ENCODE measurements at regions not wholly inside any gene's neighbourhood (a gene's known extent, or its start where the extent isn't known, plus 50 kb on each side); places are given as distances from the start of the nearest gene placed in this dataset.

DNA sequence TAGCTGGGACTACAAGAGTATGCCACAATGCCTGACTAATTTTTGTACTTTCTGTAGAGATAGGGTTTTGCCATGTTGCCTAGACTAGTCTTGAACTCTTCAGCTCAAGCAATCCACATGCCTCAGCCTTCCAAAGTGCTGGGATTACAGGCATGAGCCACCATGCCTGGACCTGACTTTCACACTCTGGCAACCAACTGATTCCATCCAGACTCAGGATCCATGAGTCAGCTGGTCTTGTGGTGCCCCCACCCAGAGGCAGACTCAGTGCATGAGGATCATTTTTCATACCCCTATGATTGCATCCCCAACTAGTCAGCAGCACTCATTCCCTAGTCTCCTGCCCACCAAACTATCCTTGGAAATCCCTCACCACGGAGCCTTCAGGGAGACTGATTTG lies 375.9 kb downstream of the ANXA1 start:
- Histone ChIP-seq H3K4me3 (ENCODE audit: extremely low read depth, insufficient read depth, low read length, poor library complexity, severe bottlenecking) (no peak overlapping the region), H3K9me3 (ENCODE audit: control insufficient read depth, low read length) (peaks cover 3% of the 10 kb centered on the region), H3K36me3 (ENCODE audit: control insufficient read depth, insufficient read depth, low read length) (no peaks in the 10 kb centered on the region), H3K27ac (ENCODE audit: low read depth, low read length, severe bottlenecking) (no peak overlapping the region), H3K4me1 (ENCODE audit: control insufficient read depth, insufficient read depth, low read length, poor library complexity, severe bottlenecking) (no peaks in the 10 kb centered on the region)
- 83 to 91% methylated on average over 1 of the region's 1 CpG for WGBS, 2 experiments (ENCODE audit: insufficient coverage in 2 of 2)

- WGBS, 2 experiments (ENCODE audit: insufficient coverage in 2 of 2), result no CpG with 5 or more reads among the region's 4 CpGs
- no peaks in the 10 kb centered on the region for H3K4me1 ChIP-seq (ENCODE audit: control insufficient read depth, insufficient read depth, low read length, poor library complexity, severe bottlenecking)
- H3K27ac ChIP-seq (ENCODE audit: low read depth, low read length, severe bottlenecking), result no peak overlapping the region
- H3K9me3 ChIP-seq (ENCODE audit: control insufficient read depth, low read length), result peaks cover 3% of the 10 kb centered on the region
- H3K4me3 ChIP-seq (ENCODE audit: extremely low read depth, insufficient read depth, low read length, poor library complexity, severe bottlenecking), result no peak overlapping the region
- no peaks in the 10 kb centered on the region for H3K36me3 ChIP-seq (ENCODE audit: control insufficient read depth, insufficient read depth, low read length)
Measured at GRCh38 chr9:73528926-73529325, 377.3 kb downstream of the ANXA1 start.

GRCh38 chr9:73529666-73530065 lies 378.0 kb downstream of the ANXA1 start:
- H3K4me3 ChIP-seq (ENCODE audit: extremely low read depth, insufficient read depth, low read length, poor library complexity, severe bottlenecking), result no peak overlapping the region
- H3K27ac ChIP-seq (ENCODE audit: low read depth, low read length, severe bottlenecking), result no peak overlapping the region
- no peaks in the 10 kb centered on the region for H3K4me1 ChIP-seq (ENCODE audit: control insufficient read depth, insufficient read depth, low read length, poor library complexity, severe bottlenecking)
- H3K9me3 ChIP-seq (ENCODE audit: control insufficient read depth, low read length), result peaks cover 3% of the 10 kb centered on the region
- WGBS, 2 experiments (ENCODE audit: insufficient coverage in 2 of 2), result 100% methylated on average over 1 of the region's 1 CpG
- no peaks in the 10 kb centered on the region for H3K36me3 ChIP-seq (ENCODE audit: control insufficient read depth, insufficient read depth, low read length)

DNA sequence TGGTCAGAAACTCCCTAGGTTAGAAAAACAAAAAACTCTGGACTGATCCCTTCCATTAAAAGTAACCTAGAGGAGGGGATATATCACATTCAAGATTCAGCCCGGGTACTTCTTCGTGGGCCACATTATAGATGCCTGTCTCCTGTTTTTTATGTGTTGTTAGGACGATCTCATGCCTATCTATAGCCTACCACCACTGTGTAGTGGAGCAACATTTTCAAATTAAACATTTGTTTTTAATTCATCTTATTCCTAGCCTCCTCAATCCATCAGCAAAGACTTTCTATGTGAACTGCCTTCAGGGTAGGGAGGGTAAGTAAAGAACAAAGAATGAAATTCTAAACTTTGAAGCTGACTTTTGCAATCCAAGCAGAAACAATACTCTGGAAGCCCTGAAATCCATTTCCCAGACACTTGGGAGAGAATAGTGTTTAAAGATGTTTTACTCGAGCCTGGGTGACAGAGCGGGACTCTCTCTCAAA lies 379.4 kb downstream of the ANXA1 start:
- H3K36me3 ChIP-seq (ENCODE audit: control insufficient read depth, insufficient read depth, low read length), result no peaks in the 10 kb centered on the region
- H3K4me1 ChIP-seq (ENCODE audit: control insufficient read depth, insufficient read depth, low read length, poor library complexity, severe bottlenecking), result no peaks in the 10 kb centered on the region
- H3K9me3 ChIP-seq (ENCODE audit: control insufficient read depth, low read length), result peaks cover 3% of the 10 kb centered on the region
- no peak overlapping the region for H3K27ac ChIP-seq (ENCODE audit: low read depth, low read length, severe bottlenecking)
- no CpG with 5 or more reads among the region's 5 CpGs for WGBS, 2 experiments (ENCODE audit: insufficient coverage in 2 of 2)
- H3K4me3 ChIP-seq (ENCODE audit: extremely low read depth, insufficient read depth, low read length, poor library complexity, severe bottlenecking), result no peak overlapping the region

GRCh38 chr9:73531658-73532057 lies 380.0 kb downstream of the ANXA1 start:
- WGBS, 2 experiments (ENCODE audit: insufficient coverage in 2 of 2), result no CpG with 5 or more reads among the region's 4 CpGs
- H3K36me3 ChIP-seq (ENCODE audit: control insufficient read depth, insufficient read depth, low read length), result no peaks in the 10 kb centered on the region
- H3K4me3 ChIP-seq (ENCODE audit: extremely low read depth, insufficient read depth, low read length, poor library complexity, severe bottlenecking), result no peak overlapping the region
- H3K27ac ChIP-seq (ENCODE audit: low read depth, low read length, severe bottlenecking), result no peak overlapping the region
- peaks cover 3% of the 10 kb centered on the region for H3K9me3 ChIP-seq (ENCODE audit: control insufficient read depth, low read length)
- H3K4me1 ChIP-seq (ENCODE audit: control insufficient read depth, insufficient read depth, low read length, poor library complexity, severe bottlenecking), result no peaks in the 10 kb centered on the region

DNA sequence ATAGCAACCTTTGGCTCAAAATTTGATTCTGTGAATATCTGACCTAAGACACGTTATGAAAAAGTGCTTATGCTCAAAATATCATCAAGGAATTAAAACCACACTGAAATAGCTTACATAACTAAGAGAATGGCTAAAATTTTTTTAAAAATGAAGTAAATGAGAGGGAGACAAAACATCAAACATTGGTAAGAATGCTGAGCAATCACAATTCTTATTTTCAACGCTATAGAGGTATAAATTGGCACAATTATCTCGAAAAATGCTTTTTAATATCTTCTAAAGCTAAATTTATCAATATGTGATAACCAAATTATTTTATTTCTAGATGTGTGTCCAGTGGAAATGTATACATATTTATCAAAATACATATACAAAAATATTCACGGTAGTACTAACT lies 381.3 kb downstream of the ANXA1 start:
- no CpG with 5 or more reads among the region's 4 CpGs for WGBS, 2 experiments (ENCODE audit: insufficient coverage in 2 of 2)
- no peaks in the 10 kb centered on the region for H3K4me1 ChIP-seq (ENCODE audit: control insufficient read depth, insufficient read depth, low read length, poor library complexity, severe bottlenecking)
- no peaks in the 10 kb centered on the region for H3K36me3 ChIP-seq (ENCODE audit: control insufficient read depth, insufficient read depth, low read length)
- no peak overlapping the region for H3K4me3 ChIP-seq (ENCODE audit: extremely low read depth, insufficient read depth, low read length, poor library complexity, severe bottlenecking)
- no peak overlapping the region for H3K27ac ChIP-seq (ENCODE audit: low read depth, low read length, severe bottlenecking)
- H3K9me3 ChIP-seq (ENCODE audit: control insufficient read depth, low read length), result no peaks in the 10 kb centered on the region

- Histone ChIP-seq H3K27ac (ENCODE audit: low read depth, low read length, severe bottlenecking) (no peak overlapping the region), H3K4me1 (ENCODE audit: control insufficient read depth, insufficient read depth, low read length, poor library complexity, severe bottlenecking) (no peaks in the 10 kb centered on the region), H3K4me3 (ENCODE audit: extremely low read depth, insufficient read depth, low read length, poor library complexity, severe bottlenecking) (no peak overlapping the region), H3K9me3 (ENCODE audit: control insufficient read depth, low read length) (no peaks in the 10 kb centered on the region), H3K36me3 (ENCODE audit: control insufficient read depth, insufficient read depth, low read length) (no peaks in the 10 kb centered on the region)
- WGBS, 2 experiments (ENCODE audit: insufficient coverage in 2 of 2), result 80 to 100% methylated on average over 1 of the region's 2 CpGs
Measured at GRCh38 chr9:73536403-73536802, 384.7 kb downstream of the ANXA1 start.

- H3K4me3 ChIP-seq (ENCODE audit: extremely low read depth, insufficient read depth, low read length, poor library complexity, severe bottlenecking), result no peak overlapping the region
- no peaks in the 10 kb centered on the region for H3K9me3 ChIP-seq (ENCODE audit: control insufficient read depth, low read length)
- H3K4me1 ChIP-seq (ENCODE audit: control insufficient read depth, insufficient read depth, low read length, poor library complexity, severe bottlenecking), result no peaks in the 10 kb centered on the region
- 83 to 89% methylated on average over 4 of the region's 5 CpGs for WGBS, 2 experiments (ENCODE audit: insufficient coverage in 2 of 2)
- no peak overlapping the region for H3K27ac ChIP-seq (ENCODE audit: low read depth, low read length, severe bottlenecking)
- no peaks in the 10 kb centered on the region for H3K36me3 ChIP-seq (ENCODE audit: control insufficient read depth, insufficient read depth, low read length)
Measured at GRCh38 chr9:73537561-73537960, 385.9 kb downstream of the ANXA1 start.

GRCh38 chr9:73539881-73540390 lies 388.3 kb downstream of the ANXA1 start:
- H3K9me3 ChIP-seq (ENCODE audit: control insufficient read depth, low read length), result no peaks in the 10 kb centered on the region
- no peak overlapping the region for H3K4me3 ChIP-seq (ENCODE audit: extremely low read depth, insufficient read depth, low read length, poor library complexity, severe bottlenecking)
- no peaks in the 10 kb centered on the region for H3K4me1 ChIP-seq (ENCODE audit: control insufficient read depth, insufficient read depth, low read length, poor library complexity, severe bottlenecking)
- H3K27ac ChIP-seq (ENCODE audit: low read depth, low read length, severe bottlenecking), result no peak overlapping the region
- no peaks in the 10 kb centered on the region for H3K36me3 ChIP-seq (ENCODE audit: control insufficient read depth, insufficient read depth, low read length)
- 85 to 94% methylated on average over 6 of the region's 7 CpGs for WGBS, 2 experiments (ENCODE audit: insufficient coverage in 2 of 2)

GRCh38 chr9:73541923-73542322 lies 390.3 kb downstream of the ANXA1 start:
- no peak overlapping the region for H3K27ac ChIP-seq (ENCODE audit: low read depth, low read length, severe bottlenecking)
- H3K36me3 ChIP-seq (ENCODE audit: control insufficient read depth, insufficient read depth, low read length), result no peaks in the 10 kb centered on the region
- no peak overlapping the region for H3K4me3 ChIP-seq (ENCODE audit: extremely low read depth, insufficient read depth, low read length, poor library complexity, severe bottlenecking)
- WGBS, 2 experiments (ENCODE audit: insufficient coverage in 2 of 2), result 0% methylated on average over 1 of the region's 2 CpGs; no CpG with 5 or more reads in 1 of the 2 experiments
- no peaks in the 10 kb centered on the region for H3K4me1 ChIP-seq (ENCODE audit: control insufficient read depth, insufficient read depth, low read length, poor library complexity, severe bottlenecking)
- H3K9me3 ChIP-seq (ENCODE audit: control insufficient read depth, low read length), result no peaks in the 10 kb centered on the region

GRCh38 chr9:73543727-73544126 lies 392.1 kb downstream of the ANXA1 start:
- H3K27ac ChIP-seq (ENCODE audit: low read depth, low read length, severe bottlenecking), result no peak overlapping the region
- H3K4me1 ChIP-seq (ENCODE audit: control insufficient read depth, insufficient read depth, low read length, poor library complexity, severe bottlenecking), result peaks cover 4% of the 10 kb centered on the region
- H3K9me3 ChIP-seq (ENCODE audit: control insufficient read depth, low read length), result no peaks in the 10 kb centered on the region
- H3K4me3 ChIP-seq (ENCODE audit: extremely low read depth, insufficient read depth, low read length, poor library complexity, severe bottlenecking), result no peak overlapping the region
- H3K36me3 ChIP-seq (ENCODE audit: control insufficient read depth, insufficient read depth, low read length), result no peaks in the 10 kb centered on the region
